Skeletal muscle tissue (tissue), 3 donors: ENCODE measurements at regions not wholly inside any gene's neighbourhood (a gene's known extent, or its start where the extent isn't known, plus 50 kb on each side); places are given as distances from the start of the nearest gene placed in this dataset.
A peak's percentile ranks its signal among the peaks of the same experiment; 100 is the strongest.
"Not testable (repeated sequence)": the region's sequence is repeated elsewhere in the genome, so short reads cannot be mapped to it uniquely, and the experiment has no call there.

Experiments used
- H3K27ac ChIP-seq: one replicate; pipeline ENCODE4 v1.7.0; 2013; ENCODE audit warnings: mild to moderate bottlenecking, low read depth, low read length, inconsistent platforms
- H3K27me3 ChIP-seq, 3 donors: one replicate each; pipeline ENCODE4 v1.7.0; 2013; ENCODE audit warnings: low read length in 3 of 3; ENCODE audit not compliant: control insufficient read depth in 3 of 3, insufficient read depth in 3 of 3
- H3K36me3 ChIP-seq, 3 donors: one replicate each; pipeline ENCODE4 v1.7.0; 2013; ENCODE audit warnings: low read length in 3 of 3; ENCODE audit not compliant: control insufficient read depth in 3 of 3, insufficient read depth in 3 of 3
- H3K4me1 ChIP-seq, 3 donors: one replicate each; pipeline ENCODE4 v1.7.0; 2013; ENCODE audit warnings: low read length in 3 of 3, mild to moderate bottlenecking in 3 of 3; ENCODE audit not compliant: control insufficient read depth in 3 of 3, insufficient read depth in 3 of 3
- H3K4me3 ChIP-seq, 3 donors: one replicate each; pipeline ENCODE4 v1.7.0; 2013; ENCODE audit warnings: low read length in 3 of 3
- H3K9ac ChIP-seq, 3 donors: one replicate each; pipeline ENCODE4 v1.7.0; 2013; ENCODE audit warnings: low read length in 3 of 3, mild to moderate bottlenecking in 3 of 3, moderate library complexity in 2 of 3, low read depth in 1 of 3
- H3K9me3 ChIP-seq, 3 donors: one replicate each; pipeline ENCODE4 v1.7.0; 2013; ENCODE audit warnings: low read length in 3 of 3; ENCODE audit not compliant: control insufficient read depth in 3 of 3
- donor health status: Osteomylitis.

DNA sequence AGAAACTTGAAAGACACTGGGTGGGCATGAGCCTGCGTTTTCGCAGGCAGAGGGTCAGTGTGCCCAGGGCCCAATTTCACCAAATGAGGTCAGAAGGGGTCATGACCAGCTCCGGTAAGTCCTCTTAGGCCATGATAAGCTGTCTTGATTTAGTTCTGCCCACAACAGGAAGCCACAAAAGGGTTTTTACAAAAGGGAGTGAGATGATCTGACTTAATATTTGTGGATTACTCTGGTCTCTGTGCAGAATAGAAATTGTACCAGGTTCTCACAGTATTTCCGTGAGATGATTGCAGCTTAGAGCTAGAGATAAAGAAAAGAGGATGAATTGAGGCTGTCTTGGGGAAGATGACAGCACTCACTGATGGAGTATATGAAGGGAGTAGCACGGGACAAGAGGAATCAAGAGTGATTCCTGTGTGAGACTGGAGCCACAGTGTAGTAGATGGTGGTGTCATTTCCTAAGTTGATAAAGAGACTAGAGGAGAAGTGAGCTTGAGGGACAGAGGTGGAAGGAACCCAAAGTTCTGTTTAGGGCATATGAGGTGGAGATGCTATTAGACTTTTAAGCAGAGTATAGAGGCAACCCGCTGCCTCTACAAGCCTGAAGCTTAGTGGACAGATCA, 288.3 kb upstream of the AMIGO2 start:
- no peaks in the 10 kb centered on the region for H3K4me1 ChIP-seq
- no peak overlapping the region for H3K4me3 ChIP-seq
- no peaks in the 10 kb centered on the region for H3K27me3 ChIP-seq
- H3K9ac ChIP-seq: no peak overlapping the region
- H3K27ac ChIP-seq: no peak overlapping the region
- H3K9me3 ChIP-seq: no peaks in the 10 kb centered on the region
- H3K36me3 ChIP-seq: no peaks in the 10 kb centered on the region

DNA sequence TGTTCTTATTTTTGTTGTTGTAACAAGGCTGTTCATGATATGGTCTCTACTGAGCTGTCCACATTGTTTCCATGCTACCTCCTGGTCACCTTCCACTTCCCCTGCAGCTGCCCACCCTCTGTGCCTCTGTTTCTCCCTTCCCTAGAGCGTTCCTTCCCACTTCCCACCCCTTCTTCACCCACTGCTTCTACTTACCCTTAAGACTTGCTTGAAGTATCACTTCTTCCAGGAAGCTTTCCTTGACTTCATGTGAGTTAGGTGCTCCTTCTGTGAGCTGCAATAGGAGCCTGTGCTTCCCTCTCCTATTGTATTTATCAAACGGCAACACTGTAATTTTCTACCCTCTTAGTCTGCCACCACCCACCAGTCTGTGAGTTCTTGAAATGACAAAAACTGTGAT, 286.8 kb upstream of the AMIGO2 start:
- Histone ChIP-seq H3K9me3 (no peaks in the 10 kb centered on the region), H3K36me3 (no peaks in the 10 kb centered on the region), H3K4me1 (no peaks in the 10 kb centered on the region), H3K27me3 (no peaks in the 10 kb centered on the region), H3K9ac (no peak overlapping the region), H3K27ac (no peak overlapping the region), H3K4me3 (no peak overlapping the region)

DNA sequence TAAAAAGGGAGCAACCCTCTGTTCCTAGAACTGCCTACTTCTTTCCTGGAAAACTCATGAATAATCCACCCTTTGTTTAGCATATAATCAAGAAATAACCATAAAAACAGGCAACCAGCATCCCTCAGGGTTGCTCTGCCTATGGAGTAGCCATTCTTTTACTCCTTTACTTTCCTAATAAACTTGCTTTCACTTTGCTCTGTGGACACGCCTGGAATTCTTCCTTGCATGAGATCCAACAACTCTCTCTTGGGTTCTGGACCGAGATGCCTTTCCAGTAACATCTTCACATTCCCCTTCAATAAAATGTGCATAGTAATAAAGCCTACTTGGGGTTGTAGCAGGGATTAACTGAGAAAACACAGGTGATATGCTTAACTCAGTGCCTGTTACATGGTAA, 286.4 kb upstream of the AMIGO2 start:
- H3K4me1 ChIP-seq: no peaks in the 10 kb centered on the region
- H3K27ac ChIP-seq: no peak overlapping the region
- H3K4me3 ChIP-seq: no peak overlapping the region
- H3K9ac ChIP-seq: no peak overlapping the region
- H3K36me3 ChIP-seq: no peaks in the 10 kb centered on the region
- no peaks in the 10 kb centered on the region for H3K27me3 ChIP-seq
- H3K9me3 ChIP-seq: no peaks in the 10 kb centered on the region

DNA sequence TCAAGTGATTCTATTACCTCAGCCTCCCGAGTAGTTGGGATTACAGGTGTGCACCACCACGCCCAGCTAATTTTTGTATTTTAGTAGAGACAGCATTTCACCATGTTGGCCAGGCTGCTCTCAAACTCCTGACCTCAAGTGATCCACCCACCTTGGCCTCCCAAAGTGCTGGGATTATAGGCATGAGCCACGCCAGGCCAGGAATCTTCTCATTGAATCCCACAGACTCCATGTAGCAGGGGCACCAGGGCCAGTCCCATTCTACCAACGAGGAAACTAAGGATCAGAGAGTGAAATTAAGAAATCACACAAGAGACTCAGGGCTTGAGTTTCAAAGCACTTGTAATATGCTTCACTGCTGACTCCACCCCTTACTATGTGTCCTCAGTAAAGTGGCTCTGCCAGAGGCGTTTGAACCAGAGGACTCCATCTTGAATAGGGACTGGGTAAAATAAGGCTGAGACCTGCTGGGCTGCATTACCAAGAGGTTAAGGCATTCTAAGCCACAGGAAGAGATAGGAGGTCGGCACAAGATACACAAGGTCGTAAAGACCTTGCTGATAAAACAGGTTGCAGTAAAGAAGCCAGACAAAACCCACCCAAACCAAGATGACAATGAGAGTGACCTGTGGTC, 285.8 kb upstream of the AMIGO2 start:
- H3K4me3 ChIP-seq, H3K9ac ChIP-seq, H3K27me3 ChIP-seq, H3K36me3 ChIP-seq, H3K9me3 ChIP-seq, H3K4me1 ChIP-seq, H3K27ac ChIP-seq: not testable (repeated sequence)

DNA sequence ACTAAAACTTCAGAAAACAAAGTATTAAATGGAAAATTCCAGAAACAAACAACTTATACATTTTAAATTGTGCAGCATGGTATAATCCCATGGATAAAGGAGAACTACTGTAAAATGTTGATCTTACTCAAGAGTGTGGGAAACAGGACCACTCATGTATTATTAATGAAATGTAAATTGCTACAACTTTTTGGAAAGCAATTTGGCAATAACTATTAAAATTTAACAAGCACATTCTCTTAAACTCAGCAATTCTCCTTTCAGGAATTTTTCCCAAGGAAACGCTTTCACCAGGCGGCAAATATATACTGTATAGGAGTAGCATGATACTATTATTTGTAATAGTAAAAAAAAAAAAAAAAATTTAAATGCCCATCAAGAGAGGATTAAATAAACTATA, 284.5 kb upstream of the AMIGO2 start:
- H3K27ac ChIP-seq: no peak overlapping the region
- H3K36me3 ChIP-seq: no peaks in the 10 kb centered on the region

DNA sequence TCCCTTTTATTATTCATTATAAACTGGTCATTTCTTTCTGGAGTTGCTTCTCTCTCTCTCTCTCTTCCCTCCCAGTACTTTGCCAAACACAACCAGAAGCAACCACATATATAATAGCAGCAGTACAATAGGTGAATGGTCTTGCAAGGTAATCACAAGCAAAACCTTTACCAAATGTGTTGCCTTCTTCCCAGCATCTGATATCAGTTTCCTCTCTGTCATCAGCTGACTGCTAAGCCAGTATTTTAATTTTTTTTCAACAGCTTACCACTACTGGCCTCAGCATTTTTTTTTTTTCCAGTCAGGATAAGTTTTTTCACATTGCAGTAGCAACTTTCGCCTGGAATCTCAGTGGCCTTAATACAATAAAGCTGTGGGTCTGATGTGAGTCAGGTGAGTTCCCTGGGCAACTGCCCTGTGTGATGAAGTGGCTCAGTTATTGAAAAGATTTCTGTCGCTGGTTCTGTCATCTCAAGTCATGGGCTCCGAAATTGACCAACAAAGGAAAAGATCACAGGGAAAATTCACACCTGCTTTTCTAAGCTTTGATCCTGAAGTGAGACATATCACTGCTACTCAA, 282.5 kb upstream of the AMIGO2 start:
- no peak overlapping the region for H3K27ac ChIP-seq
- no peak overlapping the region for H3K4me3 ChIP-seq
- H3K36me3 ChIP-seq: no peaks in the 10 kb centered on the region
- H3K9ac ChIP-seq: no peak overlapping the region
- no peaks in the 10 kb centered on the region for H3K9me3 ChIP-seq
- H3K4me1 ChIP-seq: no peaks in the 10 kb centered on the region
- H3K27me3 ChIP-seq: no peaks in the 10 kb centered on the region

More for the DNA sequence above, 284.5 kb upstream of the AMIGO2 start:
- Histone ChIP-seq H3K9ac (no peak overlapping the region), H3K27me3 (no peaks in the 10 kb centered on the region), H3K9me3 (no peaks in the 10 kb centered on the region), H3K4me1 (no peaks in the 10 kb centered on the region), H3K4me3 (no peak overlapping the region)

DNA sequence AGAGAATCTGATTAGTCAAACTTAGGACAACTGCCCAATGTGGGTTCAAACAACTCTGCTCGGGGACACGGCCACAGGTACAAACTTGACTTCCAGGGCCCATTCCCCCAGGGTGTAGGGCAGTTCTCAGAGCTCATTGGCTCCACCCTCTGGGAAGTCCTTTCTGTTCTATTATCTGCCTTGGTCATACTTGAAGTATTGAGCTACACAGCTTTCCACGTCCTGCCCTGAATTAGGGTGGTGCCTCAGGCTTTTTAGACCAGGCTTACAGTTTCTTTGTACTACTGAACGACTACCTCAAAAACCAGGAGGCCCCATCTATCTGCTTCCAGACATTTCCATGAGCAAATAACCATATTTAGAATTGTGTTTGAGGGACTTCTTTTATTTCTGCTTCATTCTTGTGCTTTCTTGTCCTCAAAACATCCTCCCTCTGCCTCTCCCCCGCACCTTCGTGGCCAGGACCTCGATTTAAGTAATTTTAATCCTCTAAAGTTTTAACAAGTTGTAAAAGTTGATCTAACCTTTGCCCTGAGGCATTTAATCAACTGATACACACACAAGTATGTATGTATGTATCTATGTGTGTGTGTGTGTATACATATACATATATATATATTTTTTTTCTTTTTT, 281.7 kb upstream of the AMIGO2 start:
- Histone ChIP-seq H3K4me3 (no peak overlapping the region), H3K9ac (no peak overlapping the region), H3K27me3 (no peaks in the 10 kb centered on the region), H3K4me1 (no peaks in the 10 kb centered on the region), H3K36me3 (no peaks in the 10 kb centered on the region), H3K27ac (peak overlapping the region; percentile 62), H3K9me3 (no peaks in the 10 kb centered on the region)

DNA sequence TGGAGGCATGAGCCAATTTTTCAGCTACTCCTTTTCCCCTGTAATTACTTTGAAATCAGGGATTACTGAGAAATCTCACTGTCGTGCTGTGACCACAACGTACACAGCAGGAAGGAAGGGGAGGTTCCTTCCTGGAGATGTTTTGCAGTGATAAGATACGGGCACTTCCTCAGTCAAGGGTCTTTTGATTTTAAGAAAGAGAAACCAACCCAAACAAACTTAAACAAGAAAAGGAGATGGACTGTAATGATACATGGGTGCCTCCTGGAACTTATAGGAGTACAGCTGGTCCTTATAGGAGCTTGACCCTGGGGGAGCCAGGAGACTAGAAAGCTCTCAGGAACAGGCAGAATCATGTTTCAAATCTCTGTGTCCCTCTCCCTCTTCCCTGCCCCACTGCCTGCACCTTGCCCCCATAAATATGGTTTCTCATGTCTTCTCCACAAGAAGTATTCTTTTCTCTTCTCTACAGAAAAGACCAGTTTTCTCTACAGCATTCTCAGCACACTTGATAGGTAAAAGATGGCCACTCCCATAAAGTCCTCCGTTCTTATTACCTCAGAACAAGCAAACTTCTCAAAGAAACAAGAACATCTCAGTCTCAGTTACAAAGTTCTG, 281.1 kb upstream of the AMIGO2 start:
- Histone ChIP-seq H3K4me1 (no peaks in the 10 kb centered on the region), H3K36me3 (no peaks in the 10 kb centered on the region), H3K27me3 (no peaks in the 10 kb centered on the region), H3K9me3 (no peaks in the 10 kb centered on the region), H3K9ac (no peak overlapping the region), H3K4me3 (no peak overlapping the region), H3K27ac (peak overlapping the region; percentile 62)

DNA sequence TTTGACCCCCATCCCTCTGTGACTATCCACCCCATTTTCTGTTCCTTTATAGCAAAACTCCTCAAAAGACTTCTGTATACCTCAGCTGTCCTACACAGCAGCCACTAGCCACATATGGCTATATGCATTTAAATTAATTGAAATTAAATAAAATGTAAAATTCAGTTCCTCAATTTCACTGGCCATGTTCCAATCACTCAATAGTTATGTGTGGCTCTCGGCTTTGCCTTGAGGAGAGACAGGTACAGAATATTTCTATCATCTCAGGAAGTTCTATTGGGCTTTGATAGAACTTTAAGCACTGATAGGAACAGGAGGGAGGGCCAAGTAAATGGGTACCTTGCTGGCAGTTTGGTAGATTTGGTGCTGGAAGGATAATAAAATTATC, 280.3 kb upstream of the AMIGO2 start:
- Histone ChIP-seq H3K9me3 (no peaks in the 10 kb centered on the region), H3K4me1 (no peaks in the 10 kb centered on the region), H3K27me3 (no peaks in the 10 kb centered on the region), H3K4me3 (no peak overlapping the region), H3K27ac (no peak overlapping the region), H3K36me3 (no peaks in the 10 kb centered on the region), H3K9ac (no peak overlapping the region)
